Tibial artery (tissue), 4 donors: ENCODE measurements at regions not wholly inside any gene's neighbourhood (a gene's known extent, or its start where the extent isn't known, plus 50 kb on each side); places are given as distances from the start of the nearest gene placed in this dataset.
A peak's percentile ranks its signal among the peaks of the same experiment; 100 is the strongest.

ENCODE experiments used
- DNase-seq, 2 donors: peaks; one replicate each; pipeline ENCODE4 v3.0.0-alpha.2; 2019
- H3K27ac ChIP-seq, 2 donors: fragments of 200-600 bp; sonication (generic) in 1 of 2; 1 replicate in 1 of 2; 2 replicates in 1 of 2; pipeline ENCODE4 v1.5.1; 2018 to 2019; ENCODE audit warnings: mild to moderate bottlenecking in 1 of 2
- H3K27me3 ChIP-seq, 2 donors: fragments of 200-600 bp; sonication (generic) in 1 of 2; one replicate each; pipeline versions ENCODE4 v1.5.1 to v1.6.0; 2016 to 2019
- H3K36me3 ChIP-seq, 3 donors: fragments of 200-600 bp; sonication (generic) in 2 of 3; one replicate each; pipeline ENCODE4 v1.5.1; 2016 to 2019; ENCODE audit warnings: mild to moderate bottlenecking in 2 of 3
- H3K4me1 ChIP-seq, 4 donors: fragments of 200-600 bp; sonication (generic) in 2 of 4; 1 replicate in 3 of 4; 2 replicates in 1 of 4; pipeline ENCODE4 v1.5.1; 2016 to 2019
- H3K4me3 ChIP-seq, 2 donors: fragments of 200-600 bp; sonication (generic) in 1 of 2; 1 replicate in 1 of 2; 2 replicates in 1 of 2; pipeline ENCODE4 v1.5.1; 2018 to 2019; ENCODE audit warnings: mild to moderate bottlenecking in 2 of 2
- H3K9me3 ChIP-seq, 3 donors: fragments of 200-600 bp; sonication (generic) in 1 of 3; one replicate each; pipeline ENCODE4 v1.5.1; 2016 to 2019
- intact Hi-C: fragments of 100-400 bp; cut with DNase I; formaldehyde crosslinking; loops from one replicate; pipeline ENCODE4 v1.15.0; 2023; ENCODE audit warnings: low total_unique reads
- TF ChIP-seq, protein P1 (sequence below), 2 experiments: fragments of 200-600 bp in 1 of 2; fragments of 450-650 bp in 1 of 2; IDR thresholded peaks; one replicate each; pipeline ENCODE4 v1.5.1; 2017 to 2019; ENCODE audit warnings: antibody characterized with exemption in 2 of 2, mild to moderate bottlenecking in 1 of 2, moderate library complexity in 1 of 2

DNA sequence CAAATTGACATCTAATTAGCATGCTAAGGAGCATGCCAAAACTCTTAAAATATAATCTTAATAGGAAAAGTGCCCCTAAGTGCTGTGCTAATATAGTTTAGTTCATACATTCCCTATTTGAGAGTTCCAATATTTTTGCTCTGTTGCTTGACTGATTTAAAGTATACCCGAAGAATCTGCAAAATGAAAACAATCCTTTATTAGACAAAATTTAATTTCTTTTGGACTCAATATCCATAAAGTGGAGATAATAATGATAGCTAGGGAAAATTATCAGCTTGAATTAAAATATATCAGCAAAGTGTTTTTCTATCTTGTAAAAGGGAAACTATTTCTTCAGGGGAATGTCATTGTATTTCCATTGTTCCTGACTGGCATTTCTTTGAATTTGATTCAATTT lies 196.0 kb upstream of the NPY2R start:
- no peaks in the 10 kb centered on the region for H3K9me3 ChIP-seq
- peaks cover 0 to 9% (median 0%) of the 10 kb centered on the region in 4 donors for H3K4me1 ChIP-seq
- H3K27ac ChIP-seq = no peak overlapping the region
- no peaks in the 10 kb centered on the region for H3K27me3 ChIP-seq
- no peak overlapping the region for H3K4me3 ChIP-seq
- TF ChIP-seq, protein P1, sequence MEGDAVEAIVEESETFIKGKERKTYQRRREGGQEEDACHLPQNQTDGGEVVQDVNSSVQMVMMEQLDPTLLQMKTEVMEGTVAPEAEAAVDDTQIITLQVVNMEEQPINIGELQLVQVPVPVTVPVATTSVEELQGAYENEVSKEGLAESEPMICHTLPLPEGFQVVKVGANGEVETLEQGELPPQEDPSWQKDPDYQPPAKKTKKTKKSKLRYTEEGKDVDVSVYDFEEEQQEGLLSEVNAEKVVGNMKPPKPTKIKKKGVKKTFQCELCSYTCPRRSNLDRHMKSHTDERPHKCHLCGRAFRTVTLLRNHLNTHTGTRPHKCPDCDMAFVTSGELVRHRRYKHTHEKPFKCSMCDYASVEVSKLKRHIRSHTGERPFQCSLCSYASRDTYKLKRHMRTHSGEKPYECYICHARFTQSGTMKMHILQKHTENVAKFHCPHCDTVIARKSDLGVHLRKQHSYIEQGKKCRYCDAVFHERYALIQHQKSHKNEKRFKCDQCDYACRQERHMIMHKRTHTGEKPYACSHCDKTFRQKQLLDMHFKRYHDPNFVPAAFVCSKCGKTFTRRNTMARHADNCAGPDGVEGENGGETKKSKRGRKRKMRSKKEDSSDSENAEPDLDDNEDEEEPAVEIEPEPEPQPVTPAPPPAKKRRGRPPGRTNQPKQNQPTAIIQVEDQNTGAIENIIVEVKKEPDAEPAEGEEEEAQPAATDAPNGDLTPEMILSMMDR (IDR thresholded peaks at IDR 0.05) = no peak
- H3K36me3 ChIP-seq = no peaks in the 10 kb centered on the region
- no peak for DNase-seq
- intact Hi-C loops = no loop called here

GRCh38 chr4:155017426-155017825 lies 191.0 kb upstream of the NPY2R start:
- Histone ChIP-seq H3K4me1 (no peaks in the 10 kb centered on the region), H3K27me3 (no peaks in the 10 kb centered on the region), H3K27ac (no peak overlapping the region), H3K9me3 (peaks cover 0 to 4% (median 0%) of the 10 kb centered on the region in 3 donors), H3K4me3 (no peak overlapping the region), H3K36me3 (no peaks in the 10 kb centered on the region)
- TF ChIP-seq, protein P1 (IDR thresholded peaks at IDR 0.05) = no peak
- intact Hi-C loops = no loop called here
- DNase-seq = no peak

DNA sequence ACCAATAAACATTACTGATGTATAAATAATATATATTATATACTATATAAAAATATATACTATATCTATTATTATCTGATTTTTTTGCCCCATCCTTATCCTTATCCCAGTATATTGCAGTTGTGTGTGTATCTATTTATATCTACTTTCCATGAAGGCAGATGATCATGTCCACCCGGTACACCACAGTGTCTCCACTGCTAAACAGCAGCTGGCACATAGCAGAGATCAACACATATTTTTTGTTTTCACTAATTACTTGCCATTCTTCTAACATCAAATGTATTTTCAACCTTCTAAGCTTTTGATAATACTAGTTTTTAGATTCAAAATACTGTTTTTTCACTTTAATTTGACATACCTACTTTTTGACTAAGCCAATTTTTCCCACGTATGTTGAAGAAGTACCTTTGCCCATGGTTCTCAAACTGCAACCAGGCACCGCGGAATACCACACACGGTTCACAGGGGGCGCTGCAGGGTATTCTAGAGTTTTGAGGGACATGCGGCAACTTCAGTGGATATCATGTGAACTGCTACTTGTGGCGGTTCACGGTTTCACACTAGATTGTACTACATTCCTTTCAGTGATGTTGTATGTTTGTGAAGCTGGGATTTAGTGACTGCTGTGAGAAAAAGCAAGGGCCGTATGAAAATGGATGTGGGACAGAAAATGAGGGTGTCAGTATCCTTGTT lies 182.5 kb upstream of the NPY2R start:
- no peaks in the 10 kb centered on the region for H3K36me3 ChIP-seq
- H3K4me1 ChIP-seq = no peaks in the 10 kb centered on the region
- intact Hi-C loops = no loop called here
- peaks cover 0 to 4% (median 0%) of the 10 kb centered on the region in 3 donors for H3K9me3 ChIP-seq
- H3K27ac ChIP-seq = no peak overlapping the region
- no peak for DNase-seq
- H3K27me3 ChIP-seq = no peaks in the 10 kb centered on the region
- H3K4me3 ChIP-seq = no peak overlapping the region
- TF ChIP-seq, protein P1 (IDR thresholded peaks at IDR 0.05) = peak in 1 of 2 experiments; percentile 24

DNA sequence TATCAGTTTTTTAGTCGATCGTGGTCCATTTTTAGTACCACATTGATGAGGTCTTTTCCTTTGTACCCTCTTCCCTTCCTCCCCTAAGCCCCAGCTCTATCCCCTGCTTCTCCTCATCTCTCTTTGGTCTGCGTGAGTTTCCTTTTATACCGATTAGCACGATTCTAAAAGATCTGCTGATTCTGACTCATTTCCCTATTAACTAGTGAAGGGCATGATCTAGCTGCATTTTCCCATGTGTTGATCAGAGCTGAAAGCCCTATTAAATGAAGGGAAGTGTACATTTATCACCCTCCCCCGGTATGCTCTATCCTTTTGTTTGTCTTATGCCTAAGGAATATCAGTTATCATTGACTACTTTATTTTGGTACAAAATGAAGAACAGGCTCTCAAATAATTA lies 181.7 kb upstream of the NPY2R start:
- TF ChIP-seq, protein P1 (IDR thresholded peaks at IDR 0.05) = no peak
- Histone ChIP-seq H3K36me3 (no peaks in the 10 kb centered on the region), H3K4me3 (no peak overlapping the region), H3K27ac (no peak overlapping the region), H3K27me3 (no peaks in the 10 kb centered on the region), H3K9me3 (no peaks in the 10 kb centered on the region), H3K4me1 (no peaks in the 10 kb centered on the region)
- no peak for DNase-seq
- intact Hi-C loops = no loop called here

- no peak overlapping the region for H3K27ac ChIP-seq
- no peak overlapping the region for H3K4me3 ChIP-seq
- no peaks in the 10 kb centered on the region for H3K9me3 ChIP-seq
- no peaks in the 10 kb centered on the region for H3K4me1 ChIP-seq
- intact Hi-C loops = no loop called here
- H3K27me3 ChIP-seq = no peaks in the 10 kb centered on the region
- H3K36me3 ChIP-seq = no peaks in the 10 kb centered on the region
- TF ChIP-seq, protein P1 (IDR thresholded peaks at IDR 0.05) = no peak
- DNase-seq = no peak
Observed at GRCh38 chr4:155032521-155033229, 175.8 kb upstream of the NPY2R start.
